Prostate gland (tissue), 2 donors: ENCODE measurements at regions not wholly inside any gene's neighbourhood (a gene's known extent, or its start where the extent isn't known, plus 50 kb on each side); places are given as distances from the start of the nearest gene placed in this dataset.

Experiments
- DNase-seq: peaks from one replicate; pipeline ENCODE4 v3.0.0-alpha.2; 2019; ENCODE audit warnings: low spot score
- H3K27ac ChIP-seq, 2 donors: fragments of 200-600 bp; sonication (generic); 2 replicates each; pipeline ENCODE4 v1.5.1; 2017 to 2019
- H3K27me3 ChIP-seq: fragments of 200-600 bp; sonication (generic); replicated peaks from 2 replicates; pipeline ENCODE4 v1.5.1; 2019; ENCODE audit not compliant: insufficient read depth
- H3K36me3 ChIP-seq, 2 donors: fragments of 200-600 bp; sonication (generic); 1 replicate in 1 of 2; 2 replicates in 1 of 2; pipeline versions ENCODE4 v1.5.1 to v1.8.1; 2017 to 2019
- H3K4me1 ChIP-seq: fragments of 200-600 bp; sonication (generic); replicated peaks from 2 replicates; pipeline ENCODE4 v1.5.1; 2019
- H3K4me3 ChIP-seq, 2 donors: fragments of 200-600 bp; sonication (generic); 2 replicates each; pipeline ENCODE4 v1.5.1; 2017 to 2019
- H3K9me3 ChIP-seq: fragments of 200-600 bp; sonication (generic); 2 replicates; pipeline ENCODE4 v1.5.1; 2017
- POLR2A ChIP-seq: fragments of 450-650 bp; IDR thresholded peaks from one replicate; pipeline ENCODE4 v1.6.1; 2016; ENCODE audit warnings: antibody characterized with exemption, mild to moderate bottlenecking
- POLR2AphosphoS5 ChIP-seq: sonication (generic); formaldehyde crosslinking; IDR thresholded peaks from one replicate; pipeline ENCODE4 v1.6.1; 2017; ENCODE audit warnings: antibody characterized with exemption
- WGBS: methylation state at CpG from one replicate; pipeline ENCODE4 v1.1.5; 2018; 5-methylcytosine and 5-hydroxymethylcytosine counted together
- intact Hi-C: fragments of 100-400 bp; cut with DNase I; formaldehyde crosslinking; loops from one replicate; pipeline ENCODE4 v1.14.2; 2022
- TF ChIP-seq, protein P1 (sequence below), 4 experiments: fragments of 200-600 bp in 2 of 4; fragments of 450-650 bp in 2 of 4; sonication (generic) in 2 of 4; IDR thresholded peaks; 1 replicate in 3 of 4; 2 replicates in 1 of 4; pipeline ENCODE4 v1.5.1; 2016 to 2019; ENCODE audit warnings: antibody characterized with exemption in 4 of 4, mild to moderate bottlenecking in 2 of 4, moderate library complexity in 2 of 4

DNA sequence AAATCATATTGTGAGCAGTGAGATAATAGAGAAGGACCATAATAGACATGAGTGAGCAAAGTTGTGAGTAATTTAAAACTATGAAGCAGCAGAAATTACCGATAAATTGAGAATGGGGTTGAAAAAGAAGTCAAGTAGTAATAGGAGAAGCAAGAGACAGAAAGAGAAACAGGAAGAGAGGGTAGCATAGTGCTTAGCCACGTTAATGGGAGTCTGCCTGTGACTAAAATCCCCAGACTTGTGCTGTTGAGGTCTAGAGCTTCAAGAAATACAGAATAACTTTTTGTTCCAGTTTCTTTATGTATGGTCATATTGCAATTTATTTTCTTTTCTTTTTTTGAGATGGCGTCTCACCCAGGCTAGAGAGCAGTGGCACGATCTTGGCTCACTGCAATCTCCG, 368.7 kb downstream of the METTL15 start:
- no peak for DNase-seq
- H3K36me3 ChIP-seq: no peaks in the 10 kb centered on the region
- TF ChIP-seq POLR2AphosphoS5: no peak
- no peak for TF ChIP-seq POLR2A
- TF ChIP-seq, protein P1, sequence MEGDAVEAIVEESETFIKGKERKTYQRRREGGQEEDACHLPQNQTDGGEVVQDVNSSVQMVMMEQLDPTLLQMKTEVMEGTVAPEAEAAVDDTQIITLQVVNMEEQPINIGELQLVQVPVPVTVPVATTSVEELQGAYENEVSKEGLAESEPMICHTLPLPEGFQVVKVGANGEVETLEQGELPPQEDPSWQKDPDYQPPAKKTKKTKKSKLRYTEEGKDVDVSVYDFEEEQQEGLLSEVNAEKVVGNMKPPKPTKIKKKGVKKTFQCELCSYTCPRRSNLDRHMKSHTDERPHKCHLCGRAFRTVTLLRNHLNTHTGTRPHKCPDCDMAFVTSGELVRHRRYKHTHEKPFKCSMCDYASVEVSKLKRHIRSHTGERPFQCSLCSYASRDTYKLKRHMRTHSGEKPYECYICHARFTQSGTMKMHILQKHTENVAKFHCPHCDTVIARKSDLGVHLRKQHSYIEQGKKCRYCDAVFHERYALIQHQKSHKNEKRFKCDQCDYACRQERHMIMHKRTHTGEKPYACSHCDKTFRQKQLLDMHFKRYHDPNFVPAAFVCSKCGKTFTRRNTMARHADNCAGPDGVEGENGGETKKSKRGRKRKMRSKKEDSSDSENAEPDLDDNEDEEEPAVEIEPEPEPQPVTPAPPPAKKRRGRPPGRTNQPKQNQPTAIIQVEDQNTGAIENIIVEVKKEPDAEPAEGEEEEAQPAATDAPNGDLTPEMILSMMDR (IDR thresholded peaks at IDR 0.05): no peak
- intact Hi-C loops: no loop called here
- no peaks in the 10 kb centered on the region for H3K9me3 ChIP-seq
- H3K4me1 ChIP-seq: no peaks in the 10 kb centered on the region
- H3K27ac ChIP-seq: no peak overlapping the region
- WGBS: 93% methylated on average over 5 of the region's 5 CpGs
- no peaks in the 10 kb centered on the region for H3K27me3 ChIP-seq
- no peak overlapping the region for H3K4me3 ChIP-seq

DNA sequence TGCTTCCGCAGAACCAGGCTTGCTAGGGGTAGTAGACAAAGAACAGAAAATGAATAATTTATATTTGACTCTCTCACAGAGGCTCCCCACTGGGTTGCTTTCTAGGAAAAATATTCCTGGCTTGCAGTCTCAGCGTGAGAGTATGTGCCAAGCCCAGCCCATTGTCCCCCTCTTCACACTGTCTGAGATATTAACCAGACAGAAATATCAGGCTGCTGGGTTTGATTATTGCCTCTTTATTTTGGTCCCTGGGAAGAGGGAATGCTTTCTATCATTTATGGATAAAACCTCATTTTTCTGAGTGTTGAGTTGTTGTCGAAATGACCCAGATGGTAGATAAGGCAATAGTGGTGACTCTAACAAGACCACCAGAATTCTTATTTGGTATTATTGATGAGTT, 367.9 kb downstream of the METTL15 start:
- H3K27me3 ChIP-seq: no peaks in the 10 kb centered on the region

DNA sequence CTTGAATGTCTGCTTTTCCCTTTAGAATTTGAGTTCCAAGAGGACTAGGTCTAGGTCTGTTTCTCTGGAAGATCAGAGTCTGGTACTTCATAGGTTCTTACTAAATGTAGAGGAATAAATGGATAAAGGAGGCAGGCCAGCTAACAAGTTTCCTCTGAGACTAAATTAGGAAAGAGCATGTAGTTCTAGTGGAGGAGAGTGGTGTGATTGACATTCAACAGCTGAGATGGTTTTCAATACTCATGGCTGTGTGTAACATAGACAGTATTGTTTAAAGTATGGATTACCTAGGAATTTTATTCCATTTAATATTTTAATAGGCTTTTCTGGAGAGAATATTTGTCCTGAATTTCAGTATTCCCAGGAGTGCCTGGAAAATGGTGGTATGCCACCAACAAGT, 364.7 kb downstream of the METTL15 start:
- Histone ChIP-seq H3K4me3 (no peak overlapping the region), H3K27me3 (no peaks in the 10 kb centered on the region), H3K4me1 (no peaks in the 10 kb centered on the region), H3K36me3 (no peaks in the 10 kb centered on the region), H3K9me3 (no peaks in the 10 kb centered on the region), H3K27ac (no peak overlapping the region)
- intact Hi-C loops: no loop called here
- TF ChIP-seq POLR2A (no peak), POLR2AphosphoS5 (no peak)
- TF ChIP-seq, protein P1 (IDR thresholded peaks at IDR 0.05): no peak
- DNase-seq: no peak

More for the DNA sequence above, 367.9 kb downstream of the METTL15 start:
- H3K4me3 ChIP-seq: no peak overlapping the region
- H3K27ac ChIP-seq: no peak overlapping the region
- TF ChIP-seq POLR2AphosphoS5: no peak
- H3K9me3 ChIP-seq: no peaks in the 10 kb centered on the region
- no peak for DNase-seq
- intact Hi-C loops: no loop called here
- 41% methylated on average over 3 of the region's 3 CpGs for WGBS
- no peaks in the 10 kb centered on the region for H3K36me3 ChIP-seq
- no peaks in the 10 kb centered on the region for H3K4me1 ChIP-seq

DNA sequence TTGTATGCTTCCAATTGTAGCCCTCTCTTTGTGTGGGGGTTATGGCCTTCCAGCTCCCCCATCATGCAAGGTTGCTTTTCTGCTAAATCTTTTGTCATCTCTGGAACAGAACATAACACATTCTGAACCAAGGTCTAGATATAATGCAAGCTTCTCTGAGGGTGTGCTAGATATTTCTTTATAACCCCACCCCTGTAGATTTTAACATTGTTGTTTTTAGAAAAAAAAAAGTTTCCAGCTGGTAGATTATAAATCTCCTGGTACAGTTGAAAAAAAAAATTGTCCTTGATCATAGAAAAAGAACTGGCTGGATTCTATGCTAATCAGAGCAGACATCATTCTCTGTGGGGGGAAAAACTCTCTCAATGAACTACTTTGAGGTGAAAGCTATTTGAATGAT, 363.3 kb downstream of the METTL15 start:
- Histone ChIP-seq H3K36me3 (no peaks in the 10 kb centered on the region), H3K27me3 (no peaks in the 10 kb centered on the region), H3K27ac (no peak overlapping the region), H3K4me1 (no peaks in the 10 kb centered on the region), H3K9me3 (no peaks in the 10 kb centered on the region), H3K4me3 (no peak overlapping the region)
- TF ChIP-seq POLR2AphosphoS5 (no peak), POLR2A (no peak)
- TF ChIP-seq, protein P1 (IDR thresholded peaks at IDR 0.05): no peak
- DNase-seq: no peak
- intact Hi-C loops: no loop called here

DNA sequence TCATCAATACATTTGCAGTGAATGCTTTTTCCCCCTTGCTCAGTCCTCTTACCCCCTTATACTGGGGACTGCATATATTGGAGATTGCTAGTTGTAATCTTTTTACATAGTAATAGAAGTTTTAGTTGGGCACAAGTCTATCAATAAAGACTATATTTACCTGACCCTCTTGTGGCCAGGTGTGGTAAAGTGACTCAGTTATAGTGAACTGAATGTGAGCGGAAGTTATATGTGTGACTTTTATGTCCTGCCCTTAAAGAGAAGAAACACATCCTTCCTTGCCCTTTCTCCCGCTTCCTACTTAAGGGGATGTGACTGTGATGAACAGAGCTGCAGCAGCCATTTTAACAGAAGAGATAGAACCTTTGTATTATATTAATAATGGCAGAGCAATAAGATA, 362.0 kb downstream of the METTL15 start:
- TF ChIP-seq POLR2AphosphoS5: no peak
- TF ChIP-seq, protein P1 (IDR thresholded peaks at IDR 0.05): no peak
- TF ChIP-seq POLR2A: no peak
- Histone ChIP-seq H3K4me3 (no peak overlapping the region), H3K9me3 (no peaks in the 10 kb centered on the region), H3K36me3 (no peaks in the 10 kb centered on the region), H3K27ac (no peak overlapping the region), H3K4me1 (no peaks in the 10 kb centered on the region), H3K27me3 (no peaks in the 10 kb centered on the region)
- DNase-seq: no peak
- 99% methylated on average over 2 of the region's 2 CpGs for WGBS
- intact Hi-C loops: no loop called here
